ENCODE measurements at regions not wholly inside any gene's neighbourhood (a gene's known extent, or its start where the extent isn't known, plus 50 kb on each side); places are given as distances from the start of the nearest gene placed in this dataset.
"Not testable (repeated sequence)": the region's sequence is repeated elsewhere in the genome, so short reads cannot be mapped to it uniquely, and the experiment has no call there.

- ATAC-seq (no peak), DNase-seq (no peak)
- intact Hi-C loops (cut with DNase I): no loop called here
Measured at GRCh38 chr11:69912911-69913451, 93.8 kb upstream of the FGF3 start.

- intact Hi-C loops (cut with DNase I): no loop called here
- ATAC-seq: no peak
- no peak for DNase-seq
Measured at GRCh38 chr11:69913591-69914285, 94.5 kb upstream of the FGF3 start.

GRCh38 chr11:69914286-69915150 lies 95.3 kb upstream of the FGF3 start:
- ATAC-seq: no peak
- no peak for DNase-seq
- intact Hi-C loops (cut with DNase I): loop anchor here in 1 of 2 donors (5.0 kb wide), 1 partner anchor 278 kb away; no protein-coding TSS in a partner anchor

- no peak for ATAC-seq
- DNase-seq: no peak
- intact Hi-C loops (cut with DNase I): loop anchor here in 1 of 2 donors (5.0 kb wide), 1 partner anchor 277 kb away; no protein-coding TSS in a partner anchor
Measured at GRCh38 chr11:69915151-69915500, 95.9 kb upstream of the FGF3 start.

- ATAC-seq (peak; percentile 41 to 52), DNase-seq (peak; percentile 91)
- intact Hi-C loops (cut with DNase I): loop anchor here in 1 of 2 donors (5.0 kb wide), 1 partner anchor 277 kb away; no protein-coding TSS in a partner anchor
Measured at GRCh38 chr11:69915501-69916250, 96.5 kb upstream of the FGF3 start.

GRCh38 chr11:69916251-69916649 lies 97.0 kb upstream of the FGF3 start:
- not testable (repeated sequence) for DNase-seq
- intact Hi-C loops (cut with DNase I): loop anchor here in 1 of 2 donors (5.0 kb wide), 1 partner anchor 276 kb away; no protein-coding TSS in a partner anchor
- ATAC-seq: peak in 1 of 2 donors; percentile 3

GRCh38 chr11:69916806-69917387 lies 97.7 kb upstream of the FGF3 start:
- ATAC-seq (no peak), DNase-seq (no peak)
- intact Hi-C loops (cut with DNase I): loop anchor here in 1 of 2 donors (5.0 kb wide), 1 partner anchor 275 kb away; no protein-coding TSS in a partner anchor

- no peak for DNase-seq
- intact Hi-C loops (cut with DNase I): loop anchor here in 1 of 2 donors (5.0 kb wide), 1 partner anchor 275 kb away; no protein-coding TSS in a partner anchor
- no peak for ATAC-seq
Measured at GRCh38 chr11:69917529-69917928, 98.3 kb upstream of the FGF3 start.

GRCh38 chr11:69918231-69918937 lies 99.2 kb upstream of the FGF3 start:
- ATAC-seq: peak in 1 of 2 donors; percentile 59
- no peak for DNase-seq
- intact Hi-C loops (cut with DNase I): loop anchor here (2.0 to 5.0 kb wide), 2 partner anchors 272 to 274 kb away; no protein-coding TSS in a partner anchor

GRCh38 chr11:69918938-69919650 lies 99.9 kb upstream of the FGF3 start:
- ATAC-seq (peak; percentile 65 to 76), DNase-seq (peak; percentile 88)
- intact Hi-C loops (cut with DNase I): loop anchor here (2.0 to 5.0 kb wide), 2 partner anchors 272 to 273 kb away; no protein-coding TSS in a partner anchor

- ATAC-seq: no peak
- intact Hi-C loops (cut with DNase I): loop anchor here (2.0 to 5.0 kb wide), 2 partner anchors 271 to 272 kb away; no protein-coding TSS in a partner anchor
- no peak for DNase-seq
Measured at GRCh38 chr11:69919659-69920344, 100.6 kb upstream of the FGF3 start.

- DNase-seq (no peak), ATAC-seq (no peak)
- intact Hi-C loops (cut with DNase I): no loop called here
Measured at GRCh38 chr11:69920345-69921127, 101.3 kb upstream of the FGF3 start.

- intact Hi-C loops (cut with DNase I): no loop called here
- DNase-seq (no peak), ATAC-seq (no peak)
Measured at GRCh38 chr11:69921128-69922014, 102.2 kb upstream of the FGF3 start.

GRCh38 chr11:69922015-69922595 lies 102.9 kb upstream of the FGF3 start:
- no peak for DNase-seq
- ATAC-seq: no peak
- intact Hi-C loops (cut with DNase I): no loop called here

All from left cardiac atrium (tissue), 4 donors.